ENCODE measurements at regions not wholly inside any gene's neighbourhood (a gene's known extent, or its start where the extent isn't known, plus 50 kb on each side); places are given as distances from the start of the nearest gene placed in this dataset.
"Not testable (repeated sequence)": the region's sequence is repeated elsewhere in the genome, so short reads cannot be mapped to it uniquely, and the experiment has no call there.

DNA sequence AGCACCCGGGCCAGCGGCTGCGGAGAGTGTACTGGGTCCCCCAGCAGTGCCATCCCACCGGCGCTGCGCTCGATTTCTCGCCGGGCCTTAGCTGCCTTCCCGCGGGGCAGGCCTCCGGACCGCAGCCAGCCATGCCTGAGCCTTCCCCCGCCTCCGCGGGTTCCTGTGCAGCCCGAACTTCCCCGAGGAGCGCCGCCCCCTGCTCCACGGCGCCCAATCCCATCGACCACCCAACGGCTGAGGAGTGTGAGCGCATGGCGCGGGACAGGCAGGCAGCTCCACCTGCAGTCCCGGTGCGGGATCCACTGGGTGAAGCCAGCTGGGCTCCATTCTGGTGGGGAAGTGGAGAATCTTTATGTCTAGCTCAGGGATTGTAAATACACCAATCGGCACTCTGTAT, 325.4 kb downstream of the PPP1R3A start:
- not testable (repeated sequence) for DNase-seq (ENCODE audit: low read depth)

DNA sequence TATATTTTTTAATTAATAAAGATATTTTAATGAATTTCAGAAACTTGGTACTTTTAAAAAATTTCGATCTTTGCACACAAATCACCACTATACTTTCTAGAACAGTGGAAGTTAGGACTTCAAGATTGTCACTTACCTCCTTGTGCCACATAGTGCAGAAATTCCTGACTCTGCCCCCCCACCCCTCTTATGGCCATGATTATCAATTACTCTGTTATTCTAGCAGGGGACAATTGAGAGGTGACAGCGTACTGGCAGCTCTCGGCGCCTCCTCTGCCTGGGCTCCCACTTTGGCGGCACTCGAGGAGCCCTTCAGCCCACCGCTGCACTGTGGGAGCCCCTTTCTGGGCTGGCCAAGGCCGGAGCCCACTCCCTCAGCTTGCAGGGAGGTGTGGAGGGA, 325.9 kb downstream of the PPP1R3A start:
- not testable (repeated sequence) for DNase-seq (ENCODE audit: low read depth)

DNA sequence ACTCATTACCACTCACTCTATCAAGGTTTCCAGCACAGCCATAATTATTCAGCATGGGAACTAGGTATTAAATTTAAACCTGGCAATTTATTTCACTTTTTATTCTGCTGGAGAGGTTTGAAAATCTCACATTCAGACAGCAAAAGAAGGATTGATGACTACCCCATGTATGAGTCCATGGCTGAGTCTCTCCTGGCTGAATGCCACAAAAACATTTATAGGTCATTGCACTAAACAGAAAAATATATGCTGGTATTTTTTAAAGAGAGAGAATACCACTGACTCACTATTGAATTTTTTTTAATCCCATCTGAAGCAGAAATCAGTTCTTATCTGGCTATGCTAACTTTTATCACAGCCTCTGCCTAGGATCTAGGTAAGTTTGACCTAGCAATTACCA, 336.3 kb downstream of the PPP1R3A start:
- DNase-seq (ENCODE audit: low read depth), result no peak

DNA sequence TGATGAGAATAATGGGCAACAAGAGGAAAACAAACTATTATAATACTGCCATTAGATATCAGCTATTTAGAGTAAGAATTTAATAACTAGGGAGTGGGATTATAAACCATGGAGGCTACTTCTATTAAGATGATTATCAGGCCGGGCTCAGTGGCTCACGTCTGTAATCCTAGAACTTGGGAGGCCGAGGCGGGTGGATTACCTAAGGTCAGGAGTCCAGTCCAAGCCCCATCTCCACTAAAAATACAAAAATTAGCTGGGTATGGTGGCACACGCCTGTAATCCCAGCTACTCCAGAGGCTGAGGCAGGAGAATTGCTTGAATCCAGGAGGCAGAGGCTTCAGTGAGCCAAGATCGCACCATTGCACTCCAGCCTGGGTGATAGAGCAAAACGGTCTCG, 355.6 kb downstream of the PPP1R3A start:
- not testable (repeated sequence) for DNase-seq (ENCODE audit: low read depth)

DNA sequence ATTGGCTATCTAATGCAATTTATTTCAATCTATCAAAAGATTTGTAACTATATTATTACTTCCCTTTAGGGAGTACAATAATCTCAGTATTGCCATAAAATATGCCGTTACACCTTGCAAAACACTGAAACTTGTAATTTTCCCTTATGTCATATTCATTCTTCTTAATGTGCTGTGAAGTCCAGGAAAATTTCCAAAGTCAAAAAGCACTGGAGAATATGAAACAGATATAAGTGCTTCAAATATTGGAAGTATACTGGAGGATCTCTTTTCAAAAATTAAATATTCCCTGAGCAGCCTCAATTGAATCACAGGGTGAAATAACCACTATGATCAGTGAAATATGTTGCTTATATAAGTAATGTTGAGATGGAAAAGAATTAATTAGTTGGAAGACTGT, 356.0 kb downstream of the PPP1R3A start:
- no peak for DNase-seq (ENCODE audit: low read depth)

- no peak for DNase-seq (ENCODE audit: low read depth)
Measured at GRCh38 chr7:113562242-113562641, 356.6 kb downstream of the PPP1R3A start.

GRCh38 chr7:113561446-113561845, 357.4 kb downstream of the PPP1R3A start:
- DNase-seq (ENCODE audit: low read depth), result no peak

- DNase-seq (ENCODE audit: low read depth), result no peak
Measured at GRCh38 chr7:113550966-113551365, 367.8 kb downstream of the PPP1R3A start.

DNA sequence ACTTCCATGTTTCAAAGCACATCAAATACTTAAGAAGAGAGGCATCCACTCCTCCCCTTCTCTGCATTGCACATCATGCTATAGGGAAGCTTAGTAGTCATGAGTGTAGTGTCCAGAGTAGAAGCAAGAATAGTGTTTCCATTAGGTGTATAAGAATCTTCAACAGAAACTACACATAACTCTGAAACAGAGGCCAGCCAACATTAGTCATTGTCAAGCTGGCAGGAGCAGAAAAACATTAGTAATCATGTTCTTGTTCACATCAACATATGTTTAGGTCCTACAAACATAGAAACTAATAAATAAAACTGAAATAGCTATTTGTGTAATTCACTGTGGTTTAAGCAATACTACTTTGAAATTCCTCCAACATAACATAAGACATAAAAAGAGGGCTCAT, 370.2 kb downstream of the PPP1R3A start:
- no peak for DNase-seq (ENCODE audit: low read depth)

GRCh38 chr7:113548137-113548536, 370.7 kb downstream of the PPP1R3A start:
- DNase-seq (ENCODE audit: low read depth), result no peak

DNA sequence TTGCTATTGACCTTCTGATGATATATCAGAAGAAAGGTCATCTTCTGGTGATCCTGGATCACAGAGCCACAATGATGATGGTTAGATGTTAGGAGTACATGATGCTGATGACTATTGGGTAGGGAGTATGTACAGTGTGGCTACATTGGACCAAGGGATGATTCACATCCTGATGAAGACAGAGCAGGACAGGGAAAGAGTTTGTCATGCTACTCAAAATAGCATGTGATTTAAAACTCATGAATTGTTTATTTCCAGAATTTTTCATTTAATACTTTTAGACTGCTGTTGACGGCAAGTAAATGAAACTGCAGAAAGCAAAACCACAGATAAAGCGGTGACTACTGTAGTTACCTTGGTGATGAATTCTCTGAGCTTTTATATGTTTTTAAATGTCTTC, 397.3 kb downstream of the PPP1R3A start:
- DNase-seq (ENCODE audit: low read depth), result no peak

GRCh38 chr7:113519472-113519871, 399.3 kb downstream of the PPP1R3A start:
- no peak for DNase-seq (ENCODE audit: low read depth)

- no peak for DNase-seq (ENCODE audit: low read depth)
Measured at GRCh38 chr7:113504691-113505090, 386.3 kb upstream of the SMIM30 start.

DNA sequence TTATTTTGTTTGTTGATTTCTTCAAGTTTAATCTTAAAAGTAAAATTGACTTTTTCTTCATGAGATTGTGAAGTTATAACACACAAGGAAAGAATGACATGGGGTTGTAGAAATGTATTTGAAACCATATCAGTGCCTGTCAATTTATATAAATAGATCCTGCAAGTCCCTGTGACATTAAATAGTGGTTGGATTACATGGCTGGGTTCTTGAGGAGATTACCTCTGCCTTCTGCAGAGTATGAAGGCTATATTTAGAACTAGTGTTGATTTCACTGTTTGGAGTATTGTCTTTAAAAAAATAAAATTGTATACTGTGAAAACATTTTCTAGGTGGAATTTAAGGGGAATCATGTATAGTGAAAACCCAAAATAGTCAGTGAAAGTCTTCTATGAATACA, 385.8 kb upstream of the SMIM30 start:
- no peak for DNase-seq (ENCODE audit: low read depth)

DNA sequence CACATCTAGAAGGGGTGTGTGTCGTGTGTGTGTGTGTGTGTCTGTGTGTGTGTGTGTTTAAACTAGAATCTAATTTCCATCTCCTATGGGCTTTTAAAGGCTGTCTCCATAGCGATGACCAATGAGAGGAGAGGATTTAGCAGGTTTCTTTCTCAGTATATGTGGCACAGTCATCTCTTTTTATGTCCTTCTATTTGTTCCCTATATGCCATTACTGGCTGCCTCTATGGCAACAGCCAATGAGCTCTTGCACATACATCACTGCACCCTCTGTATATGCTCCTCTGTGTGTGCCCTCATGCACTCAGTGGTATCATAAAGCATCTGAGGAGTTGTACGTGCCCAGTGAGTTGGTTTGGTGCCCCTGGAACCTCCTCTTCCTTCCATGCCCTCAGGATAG, 378.2 kb upstream of the SMIM30 start:
- not testable (repeated sequence) for DNase-seq (ENCODE audit: low read depth)

- not testable (repeated sequence) for DNase-seq (ENCODE audit: low read depth)
Measured at GRCh38 chr7:113494797-113495566, 376.6 kb upstream of the SMIM30 start.

DNA sequence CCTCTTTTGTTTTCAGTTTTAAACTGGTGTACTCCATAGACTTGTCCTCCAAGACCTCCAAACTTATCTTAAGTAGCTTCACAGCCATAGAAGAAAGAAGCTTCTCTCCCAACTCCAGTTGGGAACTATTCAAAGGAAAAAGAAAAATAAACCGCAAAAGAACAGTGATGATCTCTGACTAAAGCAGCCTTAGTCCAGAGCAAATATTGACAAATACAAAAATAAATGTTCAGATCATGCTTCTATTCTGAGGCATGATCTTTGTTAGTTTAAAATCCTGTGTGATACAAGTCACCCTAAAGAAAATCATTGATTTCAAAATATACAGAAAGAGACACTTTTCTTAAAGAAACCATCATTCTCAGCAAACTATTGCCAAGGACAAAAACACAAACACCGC, 373.0 kb upstream of the SMIM30 start:
- DNase-seq (ENCODE audit: low read depth), result no peak

DNA sequence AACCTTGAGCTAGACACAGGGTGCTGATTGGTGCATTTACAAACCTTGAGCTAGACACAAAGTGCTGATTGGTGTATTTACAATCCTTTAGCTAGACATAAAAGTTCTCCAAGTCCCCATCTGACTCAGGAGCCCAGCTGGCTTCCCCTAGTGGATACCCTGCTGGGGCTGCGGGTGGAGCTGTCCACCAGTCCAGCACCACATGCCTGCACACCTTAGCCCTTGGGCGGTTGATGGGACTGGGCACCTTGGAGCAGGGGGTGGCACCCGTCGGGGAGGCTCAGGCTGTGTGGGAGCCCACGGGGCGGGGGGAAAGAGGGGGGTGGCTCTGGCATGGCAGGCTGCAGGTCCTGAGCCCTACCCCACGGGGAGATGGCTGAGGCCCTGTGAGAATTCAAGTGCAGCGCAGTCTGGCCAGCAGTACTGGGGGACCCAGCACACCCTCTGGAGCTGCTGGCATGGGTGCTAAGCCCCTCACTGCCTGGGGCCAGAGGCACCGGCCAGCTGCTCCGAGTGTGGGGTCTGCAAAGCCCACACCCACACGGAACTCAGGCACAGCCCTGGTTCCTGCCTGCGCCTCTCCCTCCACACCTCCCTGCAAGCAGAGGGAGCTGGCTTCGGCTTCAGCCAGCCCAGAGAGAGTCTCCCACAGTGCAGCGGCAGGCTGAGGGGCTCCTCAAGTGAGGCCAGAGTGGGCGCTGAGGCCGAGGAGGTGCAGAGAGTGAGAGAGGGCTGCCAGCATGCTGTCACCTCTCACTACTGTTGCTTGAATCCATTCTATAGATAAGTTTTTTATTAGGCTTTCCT, 369.8 kb upstream of the SMIM30 start:
- DNase-seq (ENCODE audit: low read depth), result no peak

DNA sequence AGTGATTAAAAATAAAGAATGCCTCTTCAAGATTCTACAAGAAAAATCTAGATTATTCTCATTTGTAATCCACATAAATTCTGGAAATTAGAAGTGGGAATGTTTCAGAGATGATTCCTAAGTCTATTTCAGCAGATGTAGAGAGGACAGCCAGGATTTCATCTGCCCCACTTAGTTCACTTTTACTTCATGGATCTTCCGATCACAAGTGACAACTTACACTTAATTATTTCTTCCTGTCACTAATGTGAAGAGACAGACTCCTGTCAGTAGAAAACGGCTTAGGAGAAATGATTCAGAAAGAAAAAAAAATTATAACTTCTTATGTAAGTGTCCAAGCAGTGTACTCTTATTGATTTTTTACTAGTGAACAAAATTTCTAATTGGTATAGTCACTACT, 368.2 kb upstream of the SMIM30 start:
- DNase-seq (ENCODE audit: low read depth), result no peak

DNA sequence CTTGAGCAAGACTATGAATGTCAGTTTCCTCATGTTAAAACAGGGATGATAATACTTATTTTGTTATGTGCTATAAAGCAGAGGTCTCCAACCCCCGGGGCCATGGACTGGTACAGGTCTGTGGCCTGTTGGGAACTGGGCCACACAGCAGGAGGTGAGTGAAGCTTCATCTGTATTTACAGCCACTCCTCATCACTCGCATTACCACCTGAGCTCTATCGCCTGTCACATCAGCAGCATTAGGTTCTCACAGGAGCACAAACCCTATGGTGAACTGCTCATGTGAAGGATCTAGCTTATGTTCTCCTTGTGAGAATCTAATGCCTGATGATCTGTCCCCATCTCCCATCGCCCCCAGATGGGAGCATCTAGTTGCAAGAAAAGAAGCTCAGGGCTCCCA, 365.3 kb upstream of the SMIM30 start:
- DNase-seq (ENCODE audit: low read depth), result no peak

- DNase-seq (ENCODE audit: low read depth), result no peak
Measured at GRCh38 chr7:113480537-113480936, 362.2 kb upstream of the SMIM30 start.

DNA sequence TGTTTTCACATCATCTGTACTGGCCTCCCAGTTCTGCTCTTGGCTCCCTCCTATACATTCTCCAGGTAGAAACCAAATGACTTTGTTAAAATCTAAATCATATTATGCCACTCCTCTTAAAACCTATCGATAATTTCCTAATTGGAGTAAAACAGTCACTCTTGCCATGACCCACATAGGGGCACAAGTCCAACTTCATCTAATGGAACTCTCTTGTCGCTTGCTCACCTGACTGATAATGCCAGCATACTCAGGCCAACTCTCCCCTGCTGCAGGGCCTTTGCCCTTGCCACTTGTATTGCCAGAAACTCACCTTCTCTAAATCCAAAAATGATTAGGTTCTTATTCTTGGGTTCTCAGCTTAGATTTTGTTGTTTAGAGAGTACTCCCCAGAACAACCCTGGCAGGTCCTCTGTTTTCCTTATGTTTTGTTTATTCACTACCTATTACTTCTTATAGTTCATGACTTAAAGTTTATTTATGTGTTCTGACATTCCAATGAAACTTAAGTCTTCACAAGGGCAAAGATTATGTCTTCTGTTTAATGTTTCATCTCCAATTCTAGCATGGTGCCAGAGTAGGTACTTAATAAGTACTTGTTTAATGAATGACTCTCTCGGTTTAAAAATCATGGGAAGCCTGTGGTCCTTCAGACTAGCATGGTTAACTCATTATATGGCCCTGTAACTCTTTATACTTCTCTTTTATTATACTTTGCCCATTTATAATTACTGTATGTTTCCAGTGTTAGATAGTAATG, 345.9 kb upstream of the SMIM30 start:
- DNase-seq (ENCODE audit: low read depth), result no peak

DNA sequence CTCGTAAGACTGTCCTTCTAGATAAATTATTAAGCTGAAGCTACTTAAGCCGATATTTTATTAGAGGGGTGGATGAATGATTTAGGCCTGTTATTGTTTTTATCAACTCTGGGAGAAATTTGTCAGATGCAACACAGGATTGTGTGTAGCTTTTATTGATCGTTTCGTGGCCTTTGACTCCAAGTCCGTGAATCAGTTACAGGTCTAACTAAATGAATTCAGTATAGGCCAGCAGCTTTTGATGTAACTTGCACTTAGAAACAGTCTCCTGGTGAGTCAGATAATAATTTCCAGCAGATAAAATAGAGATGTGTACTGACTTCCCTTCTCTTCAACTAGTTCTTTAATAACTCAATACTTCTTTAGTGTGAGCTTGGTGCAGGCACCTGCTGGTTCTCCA, 341.7 kb upstream of the SMIM30 start:
- no peak for DNase-seq (ENCODE audit: low read depth)

Measured in fibroblast of gingiva (primary cell).